Bronchial epithelial cell (primary cell): ENCODE measurements at regions not wholly inside any gene's neighbourhood (a gene's known extent, or its start where the extent isn't known, plus 50 kb on each side); places are given as distances from the start of the nearest gene placed in this dataset.
A peak's percentile ranks its signal among the peaks of the same experiment; 100 is the strongest.

Source experiments
- DNase-seq: peaks from one replicate; pipeline ENCODE4 v3.0.0-alpha.2; 2010; ENCODE audit warnings: low read depth
- FAIRE-seq: peaks from 2 replicates; lab custom pipeline; 2011; peaks lifted over from hg19 to GRCh38; lab: Jason Lieb, UNC
- H3K27me3 ChIP-seq: 2 replicates; pipeline ENCODE4 v1.5.1; 2011; ENCODE audit warnings: low read length; ENCODE audit not compliant: control insufficient read depth, insufficient read depth
- H3K36me3 ChIP-seq: 2 replicates; pipeline ENCODE4 v1.5.1; 2011; ENCODE audit warnings: low read length; ENCODE audit not compliant: control insufficient read depth, insufficient read depth
- H3K4me3 ChIP-seq: 2 replicates; pipeline ENCODE4 v1.5.1; 2011; ENCODE audit warnings: mild to moderate bottlenecking, low read depth, low read length, control low read depth
- CTCF ChIP-seq: IDR thresholded peaks from 2 replicates; pipeline ENCODE4 v1.5.1; 2011; ENCODE audit warnings: mild to moderate bottlenecking, moderate library complexity, low read length, control low read depth, inconsistent platforms; ENCODE audit not compliant: insufficient read depth, severe bottlenecking

GRCh38 chr2:120656273-120656950 is 79.3 kb upstream of the GLI2 start:
- no peak for FAIRE-seq
- no peaks in the 10 kb centered on the region for H3K27me3 ChIP-seq
- no peak for DNase-seq
- no peak for TF ChIP-seq CTCF
- H3K4me3 ChIP-seq, result no peak overlapping the region
- no peaks in the 10 kb centered on the region for H3K36me3 ChIP-seq

- TF ChIP-seq CTCF, result no peak
- Histone ChIP-seq H3K4me3 (no peak overlapping the region), H3K27me3 (no peaks in the 10 kb centered on the region), H3K36me3 (no peaks in the 10 kb centered on the region)
- FAIRE-seq, result no peak
- DNase-seq, result no peak
Measured at GRCh38 chr2:120658042-120658769, 77.5 kb upstream of the GLI2 start.

GRCh38 chr2:120658770-120659158 is 76.9 kb upstream of the GLI2 start:
- no peaks in the 10 kb centered on the region for H3K27me3 ChIP-seq
- FAIRE-seq (no peak), DNase-seq (no peak)
- no peak overlapping the region for H3K4me3 ChIP-seq
- no peaks in the 10 kb centered on the region for H3K36me3 ChIP-seq
- no peak for TF ChIP-seq CTCF

DNA sequence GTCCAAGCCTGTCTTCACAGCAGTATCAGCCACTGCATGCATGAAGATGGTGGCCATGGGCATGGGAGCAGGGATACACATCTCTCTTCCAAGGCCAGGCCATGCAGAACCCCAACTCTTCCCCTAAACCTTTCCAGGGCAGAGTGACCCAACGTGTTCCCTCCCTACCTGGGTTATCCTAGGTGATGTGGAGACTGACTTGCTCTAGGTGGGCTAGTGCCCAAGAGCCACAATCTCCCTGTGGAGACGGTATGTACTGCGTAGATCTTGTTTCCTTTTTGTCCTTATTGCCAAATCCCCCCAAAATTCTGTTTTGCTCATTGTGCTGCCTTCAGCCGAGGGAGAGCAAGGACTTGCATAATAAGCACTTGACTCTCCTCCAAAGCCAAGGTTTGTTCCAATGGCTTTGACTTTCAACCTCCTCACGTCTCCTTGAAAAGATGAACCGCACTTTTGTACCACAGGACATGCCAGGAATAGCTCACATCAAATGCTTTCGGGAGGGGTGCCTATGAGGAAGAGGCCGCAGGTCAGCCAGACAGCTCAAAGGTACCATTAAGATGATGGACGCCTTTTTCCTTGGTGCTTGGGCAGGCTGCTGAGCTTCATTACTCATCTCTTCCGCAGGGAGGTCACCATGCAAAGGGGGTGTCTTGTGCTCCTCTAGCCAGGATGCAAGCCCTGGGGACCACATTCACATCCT is 76.2 kb upstream of the GLI2 start:
- H3K36me3 ChIP-seq, result no peaks in the 10 kb centered on the region
- no peak overlapping the region for H3K4me3 ChIP-seq
- no peak for TF ChIP-seq CTCF
- no peak for DNase-seq
- peak; percentile 64 for FAIRE-seq
- H3K27me3 ChIP-seq, result no peaks in the 10 kb centered on the region

DNA sequence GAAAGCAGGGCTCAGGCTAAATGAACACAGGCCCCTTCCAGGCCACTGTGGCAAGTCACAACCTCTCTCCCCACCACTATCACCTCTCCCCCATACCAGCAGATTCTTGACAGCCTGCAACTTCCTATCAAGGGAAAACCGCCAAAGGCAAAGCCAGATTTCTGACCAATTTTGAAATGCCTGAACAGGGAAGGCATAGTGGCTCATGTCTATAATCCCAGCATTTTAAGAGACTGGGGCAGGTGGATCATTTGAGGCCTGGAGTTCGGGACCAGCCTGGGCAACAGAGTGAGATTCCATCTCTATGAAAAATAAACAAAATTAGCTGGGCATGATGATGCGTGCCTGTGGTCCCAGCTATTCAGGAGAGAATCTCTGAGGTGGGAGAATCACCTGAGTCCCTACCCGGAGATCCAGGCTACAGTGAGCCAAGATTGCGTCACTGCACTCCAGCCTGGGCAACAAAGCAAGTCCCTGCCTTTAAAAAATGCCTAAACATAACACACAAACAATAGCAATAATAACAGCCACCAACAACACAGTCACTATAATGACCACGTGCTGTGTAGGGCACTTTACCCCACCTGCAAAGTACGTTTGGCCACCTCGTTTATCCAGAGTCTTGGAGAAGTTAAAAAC is 75.5 kb upstream of the GLI2 start:
- FAIRE-seq, result no peak
- TF ChIP-seq CTCF, result no peak
- DNase-seq, result peak; percentile 20
- Histone ChIP-seq H3K36me3 (no peaks in the 10 kb centered on the region), H3K27me3 (no peaks in the 10 kb centered on the region), H3K4me3 (no peak overlapping the region)
